NCI-H2029 (cell line): ENCODE measurements at regions not wholly inside any gene's neighbourhood (a gene's known extent, or its start where the extent isn't known, plus 50 kb on each side); places are given as distances from the start of the nearest gene placed in this dataset.

Experiments used
- DNase-seq: peaks from one replicate; lab custom pipeline; 2025; lab: John Stamatoyannopoulos, UW

DNA sequence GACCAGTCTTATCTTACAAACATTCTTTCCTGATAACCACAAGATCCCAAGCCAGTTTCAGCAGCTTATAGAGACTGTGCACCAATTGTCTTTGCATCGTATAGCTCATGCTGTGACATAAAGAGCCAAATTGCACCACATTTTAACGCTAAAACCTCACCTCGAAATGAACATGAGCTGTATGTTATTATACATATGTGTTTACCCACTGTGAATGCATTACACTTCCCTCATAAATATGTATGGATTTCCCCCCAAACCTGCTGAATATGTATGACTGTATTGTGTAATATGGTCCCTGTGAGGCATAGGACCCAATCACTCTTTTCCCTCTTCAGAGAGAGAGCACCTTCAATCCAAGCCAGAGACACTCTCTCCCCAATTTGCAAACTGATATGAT lies 692.4 kb downstream of the NLGN4X start:
- DNase-seq: no peak

DNA sequence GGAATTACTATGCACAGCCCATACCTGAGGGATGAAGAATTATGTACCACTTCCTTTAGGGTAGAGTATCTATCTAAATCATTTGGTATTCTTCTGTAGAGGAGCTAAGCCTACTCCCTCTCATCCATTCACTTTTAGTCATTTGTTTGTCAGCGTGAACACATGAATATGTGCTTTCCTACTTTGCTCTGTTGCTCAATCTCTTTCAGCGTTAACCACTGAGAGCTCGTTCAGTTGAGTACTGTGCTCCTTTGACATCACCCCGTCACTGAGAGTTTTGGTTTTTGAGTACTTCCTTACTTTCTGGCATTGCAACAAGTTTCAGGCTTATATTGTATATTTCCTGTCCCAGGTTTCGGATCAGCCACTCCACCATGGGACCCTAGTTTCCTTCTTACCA lies 700.6 kb downstream of the NLGN4X start:
- no peak for DNase-seq

DNA sequence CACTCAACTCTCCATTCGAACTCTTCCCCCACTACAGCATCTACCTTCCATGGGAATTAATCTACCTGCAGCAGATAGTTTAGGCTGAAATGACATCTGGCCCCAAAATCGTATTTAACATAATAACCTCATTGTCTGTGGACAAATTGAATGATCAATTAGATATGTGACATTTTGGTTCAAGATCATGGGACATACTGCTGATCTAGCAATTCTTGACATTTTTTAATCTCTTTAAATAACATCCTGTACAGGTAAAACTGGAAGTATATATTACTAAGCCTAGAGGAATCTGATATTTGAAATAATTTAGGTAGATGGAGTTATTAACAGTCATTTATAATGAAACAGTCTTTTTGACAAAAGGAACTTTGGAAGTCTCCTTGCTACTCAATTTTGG lies 702.5 kb downstream of the NLGN4X start:
- no peak for DNase-seq

DNA sequence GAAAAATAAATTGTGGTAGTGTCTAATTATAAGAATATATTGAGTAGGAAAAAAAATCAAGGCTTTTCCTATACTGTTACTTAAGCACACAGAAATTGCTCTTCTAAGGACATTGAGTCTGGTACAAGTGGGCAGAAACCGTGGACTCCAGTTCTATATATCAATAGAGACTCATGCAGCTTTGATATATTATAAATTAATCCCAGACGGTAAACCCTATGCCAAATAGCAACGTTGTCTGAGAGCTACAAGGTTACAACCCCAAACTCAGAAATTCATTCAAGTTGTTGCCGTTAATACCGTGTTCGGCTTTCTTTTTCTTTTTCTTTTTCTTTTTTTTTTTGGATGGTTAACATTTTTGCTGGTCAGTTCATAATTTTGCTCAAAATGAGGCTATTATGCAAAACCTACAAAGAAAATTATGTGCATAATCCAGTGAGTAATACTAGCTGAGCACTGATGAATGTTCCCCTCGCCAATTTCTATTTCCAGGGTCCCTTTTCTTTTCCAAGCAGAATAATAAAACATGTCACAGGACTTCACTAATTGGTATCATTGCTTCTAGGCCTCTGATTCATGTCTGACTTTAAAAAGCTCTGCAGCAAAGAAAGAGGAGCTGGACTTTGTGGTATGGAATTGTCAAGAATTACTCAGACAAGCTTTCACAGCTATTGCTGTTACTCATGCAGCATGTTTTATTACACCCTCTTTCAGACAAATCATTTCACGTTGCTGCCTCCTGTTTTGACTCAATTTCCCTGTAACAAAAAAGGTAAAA lies 737.7 kb downstream of the NLGN4X start:
- no peak for DNase-seq

DNA sequence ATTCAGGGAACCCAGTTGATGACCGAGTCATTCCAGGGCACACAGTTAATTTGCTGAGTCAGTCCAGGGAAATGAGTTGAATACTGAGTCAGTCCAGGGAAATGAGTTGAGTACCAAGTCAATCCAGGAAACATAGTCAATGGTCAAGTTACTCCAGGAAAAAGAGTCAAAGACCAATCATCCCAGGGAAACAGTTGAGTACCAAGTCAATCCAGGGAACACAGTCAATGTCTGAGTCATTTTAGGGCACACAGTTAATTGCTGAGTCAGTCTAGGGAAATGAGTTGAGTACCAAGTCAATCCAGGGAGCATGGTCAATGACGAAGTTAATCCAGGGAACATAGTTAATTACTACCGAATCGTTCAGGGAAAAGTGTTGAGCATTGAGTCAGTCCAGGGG lies 754.4 kb downstream of the NLGN4X start:
- DNase-seq: no peak

- DNase-seq: no peak
These were observed 770.3 kb downstream of the NLGN4X start for GRCh38 chrX:5458300-5458842.

DNA sequence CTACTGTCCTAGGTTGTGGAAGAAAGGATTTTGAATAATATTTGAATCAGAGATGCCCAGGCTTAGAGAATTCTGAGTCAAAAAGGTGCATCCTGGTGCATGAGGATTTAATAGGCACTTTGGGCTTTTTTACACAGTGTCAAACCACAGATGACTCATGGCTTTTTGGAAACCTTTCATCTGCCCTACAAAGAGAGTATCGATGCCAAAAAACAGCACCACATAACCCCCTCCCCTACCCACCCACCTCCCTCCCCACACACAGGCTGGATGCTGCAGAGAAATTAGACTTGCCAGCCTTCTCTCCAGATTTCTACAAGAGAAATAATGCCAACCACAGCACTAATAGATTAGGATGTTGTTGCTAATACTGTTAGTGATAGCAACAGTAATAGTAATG lies 779.3 kb downstream of the NLGN4X start:
- no peak for DNase-seq

- DNase-seq: no peak
These were observed 796.8 kb downstream of the NLGN4X start for GRCh38 chrX:5431823-5432222.

DNA sequence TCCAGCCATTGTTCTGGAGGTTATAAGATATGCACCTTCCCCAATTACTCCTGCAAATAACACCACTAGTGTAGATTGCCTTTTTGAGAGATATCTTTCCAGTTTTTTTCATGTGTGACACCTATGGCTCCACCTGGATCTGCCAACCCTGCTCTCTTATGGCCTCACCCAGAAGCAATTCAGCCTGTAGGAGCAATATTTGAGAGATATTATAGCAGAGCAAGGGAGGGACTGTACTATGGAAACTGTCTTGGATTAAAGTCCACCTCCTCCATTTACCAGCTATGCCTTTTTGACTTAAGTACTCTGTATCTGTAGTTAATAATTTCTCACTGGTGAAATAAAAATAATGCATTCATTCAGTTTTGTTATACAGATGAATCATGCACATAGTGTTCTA lies 803.5 kb downstream of the NLGN4X start:
- DNase-seq: no peak

- no peak for DNase-seq
These were observed 811.3 kb downstream of the NLGN4X start for GRCh38 chrX:5417381-5417780.

- DNase-seq: no peak
These were observed 812.9 kb downstream of the NLGN4X start for GRCh38 chrX:5415738-5416137.

- DNase-seq: no peak
These were observed 819.6 kb downstream of the NLGN4X start for GRCh38 chrX:5409106-5409505.

DNA sequence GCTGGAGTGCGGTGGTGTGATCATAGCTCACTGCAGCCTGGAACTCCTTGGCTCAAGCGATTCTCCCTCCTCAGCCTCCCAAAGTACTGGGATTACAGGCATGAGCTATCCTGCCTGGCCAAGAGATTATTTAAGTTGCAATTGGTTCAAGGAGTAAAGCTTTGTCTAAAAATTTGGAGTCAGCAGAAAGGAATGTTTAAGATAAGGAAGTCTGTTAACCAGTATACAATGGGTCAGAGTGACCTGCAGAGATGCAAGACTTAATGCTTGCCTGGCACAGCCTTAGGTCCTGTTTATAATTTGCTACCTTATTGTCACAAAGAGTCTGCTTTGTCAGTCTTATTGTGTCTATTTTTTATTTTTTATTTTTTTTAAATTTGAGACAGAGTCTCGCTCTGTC lies 826.2 kb downstream of the NLGN4X start:
- DNase-seq: no peak

DNA sequence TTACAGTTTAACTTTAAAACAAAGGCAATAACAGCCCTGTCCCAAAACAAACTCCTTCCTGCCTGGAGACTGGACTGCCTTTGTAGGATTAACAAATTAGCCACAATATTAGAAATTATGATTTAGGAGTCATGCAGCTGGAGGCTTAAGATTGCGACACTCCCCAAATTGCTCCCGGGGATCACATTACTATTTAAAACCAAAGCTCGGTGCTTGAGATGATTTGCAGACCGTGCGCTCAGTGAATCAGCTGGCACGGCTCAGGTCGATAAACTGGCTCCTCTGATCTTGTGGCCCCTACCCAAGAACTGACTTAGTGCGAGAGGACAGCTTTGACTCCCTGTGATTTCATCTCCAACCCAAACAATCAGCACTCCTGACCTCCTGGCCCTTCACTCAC lies 829.3 kb downstream of the NLGN4X start:
- no peak for DNase-seq

DNA sequence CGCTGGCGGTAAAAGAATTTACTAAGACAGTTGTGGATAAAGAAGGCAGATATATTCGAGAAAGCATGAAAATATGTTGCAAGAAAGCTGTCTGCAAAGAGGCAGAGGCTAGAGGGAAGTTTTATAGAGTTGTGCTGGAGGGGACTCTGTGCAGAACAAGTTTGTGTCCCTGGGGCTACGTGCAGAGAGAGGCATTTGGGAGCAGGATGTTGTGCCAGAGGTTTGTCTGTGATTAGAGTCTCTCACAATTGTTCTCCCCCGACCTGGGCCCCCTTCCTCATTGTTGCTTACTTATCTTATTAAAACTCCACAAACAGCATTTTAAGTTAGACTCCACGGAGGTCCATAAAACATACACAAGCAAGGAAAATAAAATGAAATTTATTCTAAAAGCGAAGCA lies 831.3 kb downstream of the NLGN4X start:
- no peak for DNase-seq

- no peak for DNase-seq
These were observed 838.3 kb downstream of the NLGN4X start for GRCh38 chrX:5390376-5390775.

GRCh38 chrX:5388087-5388486 lies 840.6 kb downstream of the NLGN4X start:
- no peak for DNase-seq

DNA sequence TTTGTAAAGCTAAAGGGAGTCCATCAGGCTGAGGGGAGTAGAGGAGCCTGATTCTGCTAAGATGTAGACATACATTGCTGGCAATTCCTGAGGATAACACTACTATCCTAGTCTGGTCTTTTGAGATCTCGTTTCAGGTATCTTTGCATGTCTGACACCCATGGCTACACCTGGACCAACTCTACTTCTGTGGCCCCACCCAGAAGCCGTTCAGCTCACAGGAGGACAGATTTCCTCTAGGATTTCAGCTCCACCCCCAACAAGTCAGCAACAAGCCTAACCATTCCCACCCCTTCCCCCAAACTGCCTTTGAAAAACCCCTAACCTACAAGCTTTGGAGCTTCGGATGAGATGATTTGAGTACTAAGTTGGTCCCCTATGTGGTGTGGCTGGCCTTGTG lies 848.2 kb downstream of the NLGN4X start:
- no peak for DNase-seq

DNA sequence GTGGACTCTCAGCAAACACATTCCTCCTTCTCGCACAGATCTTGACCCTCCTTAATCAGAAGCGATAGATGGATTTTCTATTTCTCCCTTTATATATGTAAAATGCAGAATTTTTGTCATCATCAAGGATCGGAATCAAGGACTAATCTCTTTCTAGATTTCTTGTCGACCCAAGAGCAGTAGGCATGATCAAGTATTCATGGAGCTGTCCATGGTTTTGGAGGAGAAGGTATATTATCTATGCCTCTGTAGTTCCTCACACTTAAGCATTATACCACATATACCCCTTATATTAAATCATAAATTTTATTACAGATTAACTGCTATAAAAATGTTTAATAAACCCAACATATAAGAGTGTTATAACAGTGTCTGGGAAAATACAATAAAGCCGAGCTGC lies 886.8 kb downstream of the NLGN4X start:
- no peak for DNase-seq

GRCh38 chrX:5337160-5337559 lies 891.5 kb downstream of the NLGN4X start:
- no peak for DNase-seq

GRCh38 chrX:5324546-5324945 lies 904.1 kb downstream of the NLGN4X start:
- no peak for DNase-seq

- DNase-seq: no peak
These were observed 914.5 kb downstream of the NLGN4X start for GRCh38 chrX:5314148-5314547.

DNA sequence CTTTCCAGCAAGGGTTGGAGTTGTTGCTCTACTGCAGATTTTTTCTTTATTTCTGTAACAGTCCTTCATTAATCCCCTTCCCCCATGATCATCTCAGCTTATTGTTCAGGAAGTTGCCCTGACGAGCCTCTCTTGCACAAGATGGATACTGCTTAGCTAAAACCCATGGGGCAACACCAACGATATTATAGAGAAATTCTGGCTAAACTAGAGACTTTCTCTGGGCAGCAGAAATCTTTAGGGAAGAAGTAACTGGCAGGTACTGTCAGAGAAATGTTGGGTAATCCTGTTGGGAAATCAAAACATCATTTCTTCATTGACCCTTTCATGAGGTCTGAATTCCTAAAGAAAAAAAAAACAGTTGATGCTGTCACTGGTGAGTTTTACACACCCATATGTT lies 921.3 kb downstream of the NLGN4X start:
- no peak for DNase-seq

DNA sequence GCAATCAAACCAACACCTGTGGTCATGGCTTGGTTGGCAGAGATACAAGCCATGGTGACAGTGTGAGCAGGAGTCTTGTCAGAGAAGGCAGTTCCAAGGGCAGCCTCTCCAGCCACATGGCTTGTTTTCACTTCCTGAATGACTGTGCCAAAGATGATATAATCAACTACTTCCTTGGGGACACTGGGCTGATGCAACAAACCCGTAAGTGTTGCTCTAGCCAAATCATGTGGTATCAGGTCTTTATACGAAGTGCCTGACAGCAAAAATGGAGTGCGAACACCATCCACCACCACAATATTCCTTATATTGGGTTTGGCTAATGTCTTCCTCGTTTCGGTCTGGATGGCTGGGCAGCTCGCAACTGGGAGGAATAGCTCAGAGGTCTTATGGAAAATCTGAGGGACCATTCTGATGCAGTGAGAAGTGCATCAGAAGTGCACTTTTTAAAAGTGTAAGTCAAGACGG lies 922.0 kb downstream of the NLGN4X start:
- DNase-seq: no peak
